ENCODE measurements at regions not wholly inside any gene's neighbourhood (a gene's known extent, or its start where the extent isn't known, plus 50 kb on each side); places are given as distances from the start of the nearest gene placed in this dataset.

DNA sequence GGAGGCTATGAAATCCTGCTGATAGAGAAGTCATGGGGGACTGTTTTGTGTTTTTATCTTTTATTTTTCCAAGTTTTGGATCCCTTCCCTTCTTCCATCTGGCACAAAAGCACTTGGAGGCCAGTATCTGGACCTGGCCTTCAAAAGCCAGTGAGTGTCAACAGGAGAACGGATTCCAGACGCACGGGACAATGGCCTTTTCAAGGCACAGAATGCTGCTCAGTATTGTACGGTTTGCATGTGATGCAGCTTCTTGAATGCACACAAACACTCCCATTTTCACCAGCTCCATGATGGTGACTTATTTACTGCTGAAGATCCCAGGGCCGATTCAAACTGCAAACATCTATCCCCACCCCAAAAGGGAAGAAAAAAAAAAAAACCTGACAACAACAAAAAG is 145.4 kb downstream of the CPEB2 start:
- TF ChIP-seq EZH2phosphoT487 (conservative IDR thresholded peaks at IDR 0.05; ENCODE audit: low read length), result no peak
- TF ChIP-seq, protein P1, sequence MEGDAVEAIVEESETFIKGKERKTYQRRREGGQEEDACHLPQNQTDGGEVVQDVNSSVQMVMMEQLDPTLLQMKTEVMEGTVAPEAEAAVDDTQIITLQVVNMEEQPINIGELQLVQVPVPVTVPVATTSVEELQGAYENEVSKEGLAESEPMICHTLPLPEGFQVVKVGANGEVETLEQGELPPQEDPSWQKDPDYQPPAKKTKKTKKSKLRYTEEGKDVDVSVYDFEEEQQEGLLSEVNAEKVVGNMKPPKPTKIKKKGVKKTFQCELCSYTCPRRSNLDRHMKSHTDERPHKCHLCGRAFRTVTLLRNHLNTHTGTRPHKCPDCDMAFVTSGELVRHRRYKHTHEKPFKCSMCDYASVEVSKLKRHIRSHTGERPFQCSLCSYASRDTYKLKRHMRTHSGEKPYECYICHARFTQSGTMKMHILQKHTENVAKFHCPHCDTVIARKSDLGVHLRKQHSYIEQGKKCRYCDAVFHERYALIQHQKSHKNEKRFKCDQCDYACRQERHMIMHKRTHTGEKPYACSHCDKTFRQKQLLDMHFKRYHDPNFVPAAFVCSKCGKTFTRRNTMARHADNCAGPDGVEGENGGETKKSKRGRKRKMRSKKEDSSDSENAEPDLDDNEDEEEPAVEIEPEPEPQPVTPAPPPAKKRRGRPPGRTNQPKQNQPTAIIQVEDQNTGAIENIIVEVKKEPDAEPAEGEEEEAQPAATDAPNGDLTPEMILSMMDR (IDR thresholded peaks at IDR 0.05; ENCODE audit: insufficient read depth, low read length, poor library complexity, severe bottlenecking), result no peak

Data from SU-DHL-6 (cell line).